Coronary artery (tissue), 2 donors: ENCODE measurements at regions not wholly inside any gene's neighbourhood (a gene's known extent, or its start where the extent isn't known, plus 50 kb on each side); places are given as distances from the start of the nearest gene placed in this dataset.
"Not testable (repeated sequence)": the region's sequence is repeated elsewhere in the genome, so short reads cannot be mapped to it uniquely, and the experiment has no call there.

Experiments
- DNase-seq: peaks from one replicate; pipeline ENCODE4 v3.0.0-alpha.2; 2017; ENCODE audit warnings: low spot score
- H3K27ac ChIP-seq, 2 donors: fragments of 200-600 bp; sonication (generic); one replicate each; pipeline ENCODE4 v1.5.1; 2016 to 2019
- H3K4me3 ChIP-seq: fragments of 200-600 bp; sonication (generic); 2 replicates; pipeline ENCODE4 v1.5.1; 2016; ENCODE audit warnings: mild to moderate bottlenecking, moderate library complexity
- CTCF ChIP-seq: fragments of 200-600 bp; sonication (generic); IDR thresholded peaks from one replicate; pipeline ENCODE4 v1.5.1; 2019; ENCODE audit warnings: antibody characterized with exemption

DNA sequence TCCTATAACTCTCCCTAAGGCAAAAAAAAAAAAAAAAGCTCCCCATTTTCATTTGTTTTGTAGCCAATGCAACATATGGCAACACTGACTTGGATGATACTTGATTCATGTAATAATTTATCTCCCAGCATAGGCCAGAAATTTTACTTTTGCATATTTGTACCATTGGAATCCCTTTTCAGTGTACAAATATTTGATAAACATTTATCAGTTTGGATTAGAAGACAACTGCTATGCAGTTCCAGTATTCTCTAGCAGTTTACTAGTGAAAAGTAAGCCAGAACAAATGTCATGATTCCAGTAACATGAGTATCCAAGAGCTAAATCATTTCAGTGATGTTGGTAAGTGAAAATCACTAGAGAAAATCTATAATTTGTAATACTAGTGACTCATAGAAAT is 392.3 kb downstream of the CCER1 start:
- no peak for TF ChIP-seq CTCF
- H3K4me3 ChIP-seq, result no peak overlapping the region
- DNase-seq, result no peak

GRCh38 chr12:90548595-90548994 is 406.4 kb downstream of the CCER1 start:
- no peak for DNase-seq
- TF ChIP-seq CTCF, result no peak

More for the DNA sequence above, 392.3 kb downstream of the CCER1 start:
- no peak overlapping the region for H3K27ac ChIP-seq

GRCh38 chr12:90546511-90546910 is 408.5 kb downstream of the CCER1 start:
- no peak for DNase-seq
- H3K27ac ChIP-seq, result no peak overlapping the region
- H3K4me3 ChIP-seq, result no peak overlapping the region
- no peak for TF ChIP-seq CTCF

More at GRCh38 chr12:90548595-90548994, 406.4 kb downstream of the CCER1 start:
- no peak overlapping the region for H3K4me3 ChIP-seq
- H3K27ac ChIP-seq, result no peak overlapping the region

DNA sequence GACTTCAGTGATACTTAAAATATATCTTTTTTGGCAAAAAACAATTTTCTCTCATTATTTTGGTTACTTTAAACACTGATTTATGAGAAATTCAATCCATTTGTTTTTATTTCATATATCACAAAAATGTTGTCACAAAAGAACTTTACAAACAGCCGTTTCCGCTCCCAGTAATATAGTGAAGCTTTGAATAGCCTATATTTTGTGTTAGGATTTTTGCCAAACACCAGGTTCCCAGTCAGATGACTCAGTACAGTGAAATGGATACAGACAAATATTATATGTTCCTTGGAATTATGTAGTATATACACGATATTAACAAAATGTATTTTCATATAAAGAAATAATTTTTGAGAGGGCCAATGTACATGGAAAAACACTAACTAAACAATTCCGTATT is 411.1 kb downstream of the CCER1 start:
- no peak for DNase-seq
- no peak overlapping the region for H3K4me3 ChIP-seq
- no peak for TF ChIP-seq CTCF
- no peak overlapping the region for H3K27ac ChIP-seq

DNA sequence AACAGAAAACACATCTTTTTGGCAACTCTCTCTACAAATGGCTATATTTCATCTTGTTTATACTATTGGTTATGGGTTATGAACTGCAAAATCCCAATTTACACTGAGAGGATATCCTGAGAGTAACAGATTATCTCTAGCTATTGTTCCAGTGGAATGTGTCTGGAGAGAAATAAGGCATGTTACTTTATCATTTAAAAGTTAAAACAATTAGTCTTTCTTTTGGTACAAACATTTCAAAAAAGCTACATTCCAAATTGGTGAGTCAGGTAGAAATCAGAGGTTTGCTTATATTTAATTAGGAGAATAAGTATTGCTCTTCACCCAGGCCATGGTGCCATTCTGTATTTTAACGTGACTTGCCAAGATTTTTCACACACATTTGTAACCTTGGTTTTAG is 411.6 kb downstream of the CCER1 start:
- TF ChIP-seq CTCF, result no peak
- no peak for DNase-seq
- H3K27ac ChIP-seq, result no peak overlapping the region
- H3K4me3 ChIP-seq, result no peak overlapping the region

- H3K27ac ChIP-seq, H3K4me3 ChIP-seq, DNase-seq: not testable (repeated sequence)
Measured at GRCh38 chr12:90542852-90543251, 412.1 kb downstream of the CCER1 start.

DNA sequence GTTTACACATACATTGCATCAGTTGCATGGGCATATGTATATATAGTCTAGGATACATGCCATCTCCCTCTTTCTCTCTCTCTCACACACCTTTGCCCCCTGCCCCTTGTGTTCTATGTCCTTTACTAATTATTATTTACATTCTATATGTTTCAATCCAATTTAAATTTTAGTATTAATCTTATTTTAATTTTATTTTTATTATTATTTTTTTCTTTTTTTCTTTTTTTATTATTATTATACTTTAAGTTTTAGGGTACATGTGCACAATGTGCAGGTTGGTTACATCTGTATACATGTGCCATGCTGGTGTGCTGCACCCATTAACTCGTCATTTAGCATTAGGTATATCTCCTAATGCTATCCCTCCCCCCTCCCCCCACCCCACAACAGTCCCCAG is 421.1 kb downstream of the CCER1 start:
- H3K4me3 ChIP-seq, DNase-seq, H3K27ac ChIP-seq: not testable (repeated sequence)

DNA sequence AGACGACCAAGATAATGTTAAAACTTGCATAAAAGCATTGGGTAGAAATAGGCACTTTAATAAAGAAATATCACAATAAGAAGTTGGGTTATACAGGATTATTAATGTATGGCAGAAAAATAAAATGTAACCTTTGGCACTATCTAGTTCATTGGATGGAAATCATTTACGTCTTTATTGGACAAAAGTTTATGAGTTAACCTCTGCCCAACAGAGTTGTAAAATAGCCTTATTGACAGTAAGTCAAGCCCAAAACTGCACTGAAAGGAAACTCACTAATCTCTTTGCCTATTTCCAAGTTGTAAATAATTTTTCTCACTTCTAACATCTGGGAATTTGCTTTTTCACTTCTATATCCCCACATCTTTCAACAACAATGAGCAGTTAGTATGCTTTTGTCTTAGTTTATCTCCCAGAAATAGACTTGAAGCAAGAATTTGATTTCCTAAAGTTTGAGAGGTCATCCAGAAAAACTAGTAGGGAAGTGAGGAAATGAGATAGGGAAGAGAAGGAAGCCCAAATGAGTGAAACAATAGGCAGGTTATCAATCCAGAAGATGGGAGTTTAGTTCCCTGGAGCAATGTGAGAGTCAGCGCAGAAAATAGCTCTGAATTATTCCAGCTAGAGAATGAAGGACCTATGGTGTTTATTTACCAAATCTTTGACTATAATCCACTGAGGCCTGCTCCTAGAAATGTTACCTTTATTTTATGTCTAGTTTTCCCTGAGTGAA is 434.8 kb downstream of the CCER1 start:
- TF ChIP-seq CTCF, result no peak
- Histone ChIP-seq H3K27ac (no peak overlapping the region), H3K4me3 (no peak overlapping the region)
- no peak for DNase-seq
